ENCODE measurements at regions not wholly inside any gene's neighbourhood (a gene's known extent, or its start where the extent isn't known, plus 50 kb on each side); places are given as distances from the start of the nearest gene placed in this dataset.

GRCh38 chr12:94701711-94702110 is 51.4 kb upstream of the TMCC3 start:
- no peak for TF ChIP-seq POLR2A (IDR thresholded peaks at IDR 0.05)
- TF ChIP-seq, protein P1, sequence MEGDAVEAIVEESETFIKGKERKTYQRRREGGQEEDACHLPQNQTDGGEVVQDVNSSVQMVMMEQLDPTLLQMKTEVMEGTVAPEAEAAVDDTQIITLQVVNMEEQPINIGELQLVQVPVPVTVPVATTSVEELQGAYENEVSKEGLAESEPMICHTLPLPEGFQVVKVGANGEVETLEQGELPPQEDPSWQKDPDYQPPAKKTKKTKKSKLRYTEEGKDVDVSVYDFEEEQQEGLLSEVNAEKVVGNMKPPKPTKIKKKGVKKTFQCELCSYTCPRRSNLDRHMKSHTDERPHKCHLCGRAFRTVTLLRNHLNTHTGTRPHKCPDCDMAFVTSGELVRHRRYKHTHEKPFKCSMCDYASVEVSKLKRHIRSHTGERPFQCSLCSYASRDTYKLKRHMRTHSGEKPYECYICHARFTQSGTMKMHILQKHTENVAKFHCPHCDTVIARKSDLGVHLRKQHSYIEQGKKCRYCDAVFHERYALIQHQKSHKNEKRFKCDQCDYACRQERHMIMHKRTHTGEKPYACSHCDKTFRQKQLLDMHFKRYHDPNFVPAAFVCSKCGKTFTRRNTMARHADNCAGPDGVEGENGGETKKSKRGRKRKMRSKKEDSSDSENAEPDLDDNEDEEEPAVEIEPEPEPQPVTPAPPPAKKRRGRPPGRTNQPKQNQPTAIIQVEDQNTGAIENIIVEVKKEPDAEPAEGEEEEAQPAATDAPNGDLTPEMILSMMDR (IDR thresholded peaks at IDR 0.05), result no peak
